HL-60 (cell line): ENCODE measurements at regions not wholly inside any gene's neighbourhood (a gene's known extent, or its start where the extent isn't known, plus 50 kb on each side); places are given as distances from the start of the nearest gene placed in this dataset.

Experiments
- DNase-seq, 2 experiments: peaks; one replicate each; pipeline ENCODE4 v3.0.0-alpha.2; 2010 to 2020; ENCODE audit warnings: low read depth in 1 of 2, low spot score in 1 of 2
- H3K27ac ChIP-seq: fragments of 250-450 bp; sonication (Bioruptor Pico); replicated peaks from 2 replicates; pipeline ENCODE4 v1.5.1; 2020; ENCODE audit warnings: mild to moderate bottlenecking, moderate library complexity
- H3K27me3 ChIP-seq: fragments of 250-450 bp; sonication (Bioruptor Pico); 2 replicates; pipeline ENCODE4 v1.5.1; 2021; ENCODE audit warnings: mild to moderate bottlenecking, moderate library complexity; ENCODE audit not compliant: insufficient read depth, poor library complexity, severe bottlenecking
- H3K4me3 ChIP-seq: replicated peaks from 2 replicates; pipeline ENCODE4 v1.5.1; 2011; ENCODE audit warnings: mild to moderate bottlenecking, control low read depth, low read length; ENCODE audit not compliant: insufficient read depth
- GABPA ChIP-seq: IDR thresholded peaks from 2 replicates; pipeline ENCODE4 v1.6.1; 2012; ENCODE audit warnings: low read depth
- POLR2AphosphoS5 ChIP-seq: IDR thresholded peaks from 2 replicates; pipeline ENCODE4 v1.6.1; 2012; ENCODE audit warnings: low read depth
- SPI1 ChIP-seq: IDR thresholded peaks from 2 replicates; pipeline ENCODE4 v1.6.1; 2012; ENCODE audit warnings: low read depth, mild to moderate bottlenecking, borderline replicate concordance
- TF ChIP-seq, protein P1 (sequence below): IDR thresholded peaks from 2 replicates; pipeline ENCODE4 v1.6.1; 2012; ENCODE audit warnings: low read depth; ENCODE audit not compliant: insufficient replicate concordance
- TF ChIP-seq, protein P2 (sequence below): IDR thresholded peaks from one replicate; pipeline ENCODE4 v1.5.1; 2011; ENCODE audit warnings: low read length, control low read depth, inconsistent platforms; ENCODE audit not compliant: insufficient read depth

DNA sequence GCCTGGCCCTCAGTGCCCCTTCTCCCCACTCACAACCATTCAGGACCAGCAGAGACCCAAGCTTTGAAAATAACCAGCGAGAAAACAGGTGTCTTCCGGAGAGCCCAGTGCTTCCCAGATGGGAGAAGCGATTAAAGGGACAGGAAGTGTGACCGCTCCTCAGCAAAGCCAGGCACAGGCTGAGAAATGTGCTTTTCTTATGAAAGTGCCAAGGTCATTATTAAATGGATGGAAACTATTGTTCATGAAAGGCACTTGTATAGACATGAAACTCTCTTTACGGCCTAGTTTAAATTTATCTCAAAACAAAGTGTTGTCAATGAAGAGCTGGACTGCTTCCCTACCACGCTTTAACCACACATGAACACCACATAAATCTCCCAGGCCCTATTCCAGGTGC, 210.4 kb downstream of the SPTSSA start:
- no peak overlapping the region for H3K4me3 ChIP-seq
- no peaks in the 10 kb centered on the region for H3K27me3 ChIP-seq
- no peak for TF ChIP-seq SPI1
- TF ChIP-seq, protein P1, sequence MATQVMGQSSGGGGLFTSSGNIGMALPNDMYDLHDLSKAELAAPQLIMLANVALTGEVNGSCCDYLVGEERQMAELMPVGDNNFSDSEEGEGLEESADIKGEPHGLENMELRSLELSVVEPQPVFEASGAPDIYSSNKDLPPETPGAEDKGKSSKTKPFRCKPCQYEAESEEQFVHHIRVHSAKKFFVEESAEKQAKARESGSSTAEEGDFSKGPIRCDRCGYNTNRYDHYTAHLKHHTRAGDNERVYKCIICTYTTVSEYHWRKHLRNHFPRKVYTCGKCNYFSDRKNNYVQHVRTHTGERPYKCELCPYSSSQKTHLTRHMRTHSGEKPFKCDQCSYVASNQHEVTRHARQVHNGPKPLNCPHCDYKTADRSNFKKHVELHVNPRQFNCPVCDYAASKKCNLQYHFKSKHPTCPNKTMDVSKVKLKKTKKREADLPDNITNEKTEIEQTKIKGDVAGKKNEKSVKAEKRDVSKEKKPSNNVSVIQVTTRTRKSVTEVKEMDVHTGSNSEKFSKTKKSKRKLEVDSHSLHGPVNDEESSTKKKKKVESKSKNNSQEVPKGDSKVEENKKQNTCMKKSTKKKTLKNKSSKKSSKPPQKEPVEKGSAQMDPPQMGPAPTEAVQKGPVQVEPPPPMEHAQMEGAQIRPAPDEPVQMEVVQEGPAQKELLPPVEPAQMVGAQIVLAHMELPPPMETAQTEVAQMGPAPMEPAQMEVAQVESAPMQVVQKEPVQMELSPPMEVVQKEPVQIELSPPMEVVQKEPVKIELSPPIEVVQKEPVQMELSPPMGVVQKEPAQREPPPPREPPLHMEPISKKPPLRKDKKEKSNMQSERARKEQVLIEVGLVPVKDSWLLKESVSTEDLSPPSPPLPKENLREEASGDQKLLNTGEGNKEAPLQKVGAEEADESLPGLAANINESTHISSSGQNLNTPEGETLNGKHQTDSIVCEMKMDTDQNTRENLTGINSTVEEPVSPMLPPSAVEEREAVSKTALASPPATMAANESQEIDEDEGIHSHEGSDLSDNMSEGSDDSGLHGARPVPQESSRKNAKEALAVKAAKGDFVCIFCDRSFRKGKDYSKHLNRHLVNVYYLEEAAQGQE, result no peak
- TF ChIP-seq, protein P2, sequence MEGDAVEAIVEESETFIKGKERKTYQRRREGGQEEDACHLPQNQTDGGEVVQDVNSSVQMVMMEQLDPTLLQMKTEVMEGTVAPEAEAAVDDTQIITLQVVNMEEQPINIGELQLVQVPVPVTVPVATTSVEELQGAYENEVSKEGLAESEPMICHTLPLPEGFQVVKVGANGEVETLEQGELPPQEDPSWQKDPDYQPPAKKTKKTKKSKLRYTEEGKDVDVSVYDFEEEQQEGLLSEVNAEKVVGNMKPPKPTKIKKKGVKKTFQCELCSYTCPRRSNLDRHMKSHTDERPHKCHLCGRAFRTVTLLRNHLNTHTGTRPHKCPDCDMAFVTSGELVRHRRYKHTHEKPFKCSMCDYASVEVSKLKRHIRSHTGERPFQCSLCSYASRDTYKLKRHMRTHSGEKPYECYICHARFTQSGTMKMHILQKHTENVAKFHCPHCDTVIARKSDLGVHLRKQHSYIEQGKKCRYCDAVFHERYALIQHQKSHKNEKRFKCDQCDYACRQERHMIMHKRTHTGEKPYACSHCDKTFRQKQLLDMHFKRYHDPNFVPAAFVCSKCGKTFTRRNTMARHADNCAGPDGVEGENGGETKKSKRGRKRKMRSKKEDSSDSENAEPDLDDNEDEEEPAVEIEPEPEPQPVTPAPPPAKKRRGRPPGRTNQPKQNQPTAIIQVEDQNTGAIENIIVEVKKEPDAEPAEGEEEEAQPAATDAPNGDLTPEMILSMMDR, result no peak
- no peak for TF ChIP-seq POLR2AphosphoS5
- H3K27ac ChIP-seq, result no peak overlapping the region
- DNase-seq, result no peak

DNA sequence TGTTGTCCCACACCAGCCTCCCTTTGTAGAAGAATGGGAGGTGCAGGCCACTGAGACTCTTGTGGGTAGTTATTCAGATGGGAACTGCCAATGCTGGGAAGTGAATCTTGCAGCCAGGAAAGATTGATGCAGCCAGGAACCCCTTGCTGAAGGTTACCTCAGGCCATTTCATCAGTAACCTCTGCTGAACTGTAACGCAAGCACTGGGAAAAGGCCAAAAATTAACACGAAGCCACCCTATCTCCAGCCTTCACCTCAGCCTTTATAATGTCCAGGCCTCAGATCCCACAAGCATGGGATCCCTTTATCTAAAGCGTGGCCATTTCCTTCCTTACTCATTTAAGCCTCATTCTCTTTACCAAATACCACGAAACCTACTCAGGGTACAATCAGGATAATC, 211.1 kb downstream of the SPTSSA start:
- DNase-seq, result no peak
- TF ChIP-seq SPI1 (no peak), GABPA (no peak), POLR2AphosphoS5 (no peak)
- TF ChIP-seq, protein P2, result no peak
- TF ChIP-seq, protein P1, result no peak
- no peaks in the 10 kb centered on the region for H3K27me3 ChIP-seq
- no peak overlapping the region for H3K27ac ChIP-seq
- no peak overlapping the region for H3K4me3 ChIP-seq

DNA sequence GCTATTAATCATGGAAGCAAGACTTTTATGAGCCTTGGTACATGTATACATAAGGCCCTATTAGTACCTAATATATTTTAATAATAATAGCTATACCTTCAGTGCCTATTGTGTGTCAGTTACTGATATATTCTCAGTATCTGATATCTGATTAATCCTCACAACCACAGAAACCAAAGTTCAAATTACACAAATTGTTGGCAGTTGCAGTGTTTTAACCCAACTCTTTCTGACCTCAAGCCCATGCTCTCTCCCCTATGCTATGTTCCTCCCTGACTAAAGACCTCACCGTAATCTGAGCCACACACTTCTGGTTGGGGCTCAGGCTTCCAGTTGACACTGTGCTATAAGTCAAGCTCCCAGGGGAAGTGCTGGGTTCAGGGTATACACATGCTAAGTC, 214.4 kb downstream of the SPTSSA start:
- no peak overlapping the region for H3K4me3 ChIP-seq
- no peak for DNase-seq
- no peak overlapping the region for H3K27ac ChIP-seq
- no peaks in the 10 kb centered on the region for H3K27me3 ChIP-seq
- TF ChIP-seq GABPA (no peak), POLR2AphosphoS5 (no peak), SPI1 (no peak)
- TF ChIP-seq, protein P2, result no peak
- TF ChIP-seq, protein P1, result no peak
